ENCODE measurements at regions not wholly inside any gene's neighbourhood (a gene's known extent, or its start where the extent isn't known, plus 50 kb on each side); places are given as distances from the start of the nearest gene placed in this dataset.
A peak's percentile ranks its signal among the peaks of the same experiment; 100 is the strongest.
"Not testable (repeated sequence)": the region's sequence is repeated elsewhere in the genome, so short reads cannot be mapped to it uniquely, and the experiment has no call there.

DNA sequence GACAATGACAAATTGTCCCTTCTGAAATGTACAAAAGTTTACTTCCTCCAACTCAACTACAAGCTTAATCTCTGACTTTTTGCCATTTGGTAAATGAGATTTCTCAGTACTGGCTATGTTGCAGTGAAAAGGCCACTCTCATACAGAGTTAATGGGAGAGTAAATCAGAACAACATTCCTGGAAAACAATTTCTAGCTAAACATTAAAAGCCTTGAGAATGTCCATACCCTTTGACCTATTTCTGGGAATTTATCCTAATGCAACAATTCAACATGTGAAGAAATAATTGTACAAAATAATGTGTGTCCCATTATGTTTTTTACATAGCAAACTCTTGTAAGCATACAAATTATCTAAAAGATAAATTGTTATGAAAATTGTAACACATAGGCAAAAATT, 56.3 kb upstream of the SPEF2 start:
- DNase-seq: no peak

DNA sequence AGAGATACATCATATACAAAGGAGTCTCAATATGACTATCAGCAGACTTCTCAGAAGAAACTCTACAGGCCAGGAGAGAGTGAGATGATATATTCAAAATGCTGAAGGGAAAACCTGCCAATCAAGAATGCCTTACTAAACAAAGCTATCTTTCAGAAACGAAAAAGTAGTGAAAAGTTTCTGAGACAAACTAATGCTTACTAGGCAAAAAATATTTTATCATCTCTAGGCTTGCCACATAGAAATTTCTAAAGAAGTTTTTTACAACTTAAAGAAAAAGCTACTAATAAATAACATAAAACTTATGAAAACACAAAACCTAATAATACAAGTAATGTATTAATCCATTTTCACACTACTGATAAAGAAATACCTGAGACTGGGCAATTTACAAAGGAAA, 59.9 kb upstream of the SPEF2 start:
- DNase-seq: no peak

- DNase-seq: no peak
Measured at GRCh38 chr5:35557199-35557598, 60.5 kb upstream of the SPEF2 start.

GRCh38 chr5:35554016-35554415, 63.6 kb upstream of the SPEF2 start:
- peak; percentile 50 for DNase-seq

GRCh38 chr5:35545190-35545589, 72.5 kb upstream of the SPEF2 start:
- DNase-seq: no peak

- DNase-seq: no peak
Measured at GRCh38 chr5:35543408-35543807, 74.3 kb upstream of the SPEF2 start.

GRCh38 chr5:35540002-35540401, 77.7 kb upstream of the SPEF2 start:
- DNase-seq: no peak

DNA sequence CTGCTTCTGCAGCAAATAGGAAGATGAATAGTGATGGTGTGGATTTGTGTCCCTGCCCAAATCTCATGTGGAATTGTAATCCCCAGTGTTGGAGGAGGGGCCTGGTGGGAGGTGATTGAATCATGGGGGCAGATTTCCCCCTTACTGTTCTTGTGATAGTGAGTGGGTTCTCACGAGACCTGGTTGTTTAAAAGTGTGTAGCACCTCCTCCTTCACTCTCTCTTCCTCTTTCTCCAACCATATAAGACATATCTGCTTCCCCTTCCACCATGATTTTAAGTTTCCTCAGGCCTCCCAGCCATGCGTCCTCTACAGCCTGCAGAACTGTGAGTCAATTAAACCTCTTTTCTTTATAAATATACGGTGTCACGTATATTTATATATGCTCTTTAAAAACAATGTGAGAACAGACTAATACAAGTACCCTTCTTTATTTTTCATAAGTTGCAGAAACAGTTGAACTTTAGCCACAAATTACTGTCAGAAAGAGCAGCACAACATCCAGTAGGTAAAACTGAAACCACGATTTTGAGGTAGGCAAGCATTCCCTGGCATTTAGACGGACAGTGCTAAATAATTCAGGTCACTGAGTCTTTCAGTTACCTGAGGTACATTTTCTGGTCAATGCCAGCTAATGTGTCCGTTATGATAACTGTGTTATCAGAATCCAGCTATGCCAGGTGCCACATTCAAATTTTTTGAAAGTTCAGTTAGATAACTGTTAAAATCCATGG, 79.3 kb upstream of the SPEF2 start:
- no peak for DNase-seq

GRCh38 chr5:35533156-35533555, 84.5 kb upstream of the SPEF2 start:
- DNase-seq: no peak

DNA sequence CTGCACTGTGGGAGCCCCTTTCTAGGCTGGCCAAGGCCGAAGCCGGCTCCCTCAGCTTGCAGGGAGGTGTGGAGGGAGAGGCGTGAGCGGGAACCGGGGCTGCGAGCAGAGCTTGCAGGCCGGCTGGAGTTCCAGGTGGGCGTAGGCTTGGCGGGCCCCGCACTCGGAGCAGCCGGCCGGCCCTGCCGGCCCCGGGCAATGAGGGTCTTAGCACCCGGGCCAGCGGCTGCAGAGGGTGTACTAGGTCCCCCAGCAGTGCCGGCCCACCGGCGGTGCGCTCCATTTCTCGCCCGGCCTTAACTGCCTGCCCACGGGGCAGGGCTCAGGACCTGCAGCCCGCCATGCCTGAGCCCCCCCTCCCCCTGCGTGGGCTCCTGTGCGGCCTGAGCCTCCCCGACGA, 86.1 kb upstream of the SPEF2 start:
- DNase-seq: not testable (repeated sequence)

DNA sequence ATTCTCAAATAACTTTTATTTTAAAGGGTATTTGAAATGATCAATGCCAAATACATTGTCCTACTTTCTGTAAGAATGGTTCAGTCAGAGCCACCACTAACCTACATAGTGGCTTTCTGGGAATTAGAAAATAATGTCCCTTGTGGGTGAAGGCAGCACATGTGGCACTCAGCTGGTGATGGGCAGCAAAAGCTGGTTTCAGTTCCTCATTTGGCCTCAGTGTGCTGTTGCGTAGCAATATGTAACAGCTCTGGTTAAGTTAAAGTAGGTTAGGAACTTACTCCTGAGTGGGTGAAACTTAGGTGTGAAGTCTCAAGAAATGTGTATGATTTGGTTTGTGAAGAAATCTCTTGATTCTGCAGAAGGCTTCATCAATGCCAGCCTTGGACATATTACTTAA, 99.6 kb upstream of the SPEF2 start:
- peak; percentile 25 for DNase-seq

DNA sequence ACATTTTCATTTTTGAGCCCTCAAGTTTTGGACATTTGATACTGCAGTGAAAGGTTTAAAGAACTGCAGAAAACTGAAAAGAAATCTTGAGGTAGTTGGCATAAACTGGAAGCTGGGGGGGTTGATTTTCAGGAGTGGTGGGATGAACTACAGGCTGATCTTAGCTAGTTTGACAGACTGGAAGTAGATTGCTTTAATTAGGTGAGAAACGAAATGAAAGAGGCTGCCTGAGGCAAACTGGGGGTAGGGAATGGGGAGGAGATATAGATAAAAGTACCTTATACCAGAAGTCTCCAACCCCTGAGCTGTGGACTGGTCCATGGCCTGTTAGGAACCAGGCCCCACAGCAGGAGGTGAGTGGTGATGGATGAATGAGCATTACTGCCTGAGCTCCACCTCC, 101.4 kb upstream of the SPEF2 start:
- no peak for DNase-seq

GRCh38 chr5:35513612-35514011, 104.1 kb upstream of the SPEF2 start:
- no peak for DNase-seq

DNA sequence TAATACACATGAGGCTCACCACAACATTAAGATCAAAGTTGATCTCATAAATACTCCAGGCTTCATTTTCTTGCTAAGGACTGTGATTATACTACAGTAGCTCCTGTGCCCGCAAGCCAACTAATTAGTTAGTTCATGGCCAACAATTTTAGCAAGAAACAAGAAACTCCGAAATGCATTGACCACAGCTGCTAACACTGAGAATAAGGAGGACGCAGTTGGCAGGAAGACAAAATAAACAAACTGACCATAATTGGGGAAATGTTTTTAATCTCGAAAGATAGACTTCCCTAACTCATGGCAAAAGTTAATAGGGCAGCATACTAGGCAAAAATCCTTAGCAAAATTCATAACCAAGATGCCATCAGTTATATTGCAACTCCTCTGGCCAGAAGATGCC, 115.5 kb upstream of the SPEF2 start:
- no peak for DNase-seq

DNA sequence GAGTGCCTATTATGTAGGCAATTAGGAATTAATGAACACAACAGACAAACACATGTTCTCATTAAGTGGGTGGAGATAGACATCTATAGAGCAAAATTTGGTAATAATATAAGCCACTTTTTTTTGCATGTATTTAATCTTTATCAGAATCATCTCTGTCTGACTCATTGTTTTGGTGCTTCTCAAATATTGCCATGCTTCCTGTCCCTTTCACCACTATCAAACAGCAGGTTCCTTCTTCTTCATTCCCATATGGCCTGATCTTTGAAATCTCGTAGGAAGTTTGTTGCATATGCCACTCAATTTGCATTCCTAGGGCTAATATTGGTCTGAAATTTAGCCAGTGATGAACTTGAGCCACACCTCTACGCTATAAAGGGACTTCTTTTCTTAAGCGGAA, 128.9 kb upstream of the SPEF2 start:
- no peak for DNase-seq

DNA sequence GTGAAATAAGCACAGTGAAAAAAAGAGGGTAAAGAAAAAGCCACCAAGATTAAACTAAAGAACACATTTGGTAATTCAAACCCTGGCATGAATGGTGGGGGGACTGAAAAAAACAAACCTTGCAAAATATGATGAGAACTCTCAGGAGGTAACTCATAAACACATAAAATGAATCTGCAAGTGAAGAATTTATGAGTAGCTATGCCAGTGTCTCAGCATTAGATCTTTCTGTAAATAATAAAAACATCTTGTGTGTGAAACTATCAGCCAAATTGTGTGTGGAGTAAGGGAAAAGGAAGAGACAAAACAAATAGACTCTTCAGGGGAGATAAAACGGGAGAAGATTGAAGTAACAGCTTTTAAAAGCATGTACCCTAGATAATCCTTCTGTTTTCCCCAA, 129.6 kb upstream of the SPEF2 start:
- no peak for DNase-seq

DNA sequence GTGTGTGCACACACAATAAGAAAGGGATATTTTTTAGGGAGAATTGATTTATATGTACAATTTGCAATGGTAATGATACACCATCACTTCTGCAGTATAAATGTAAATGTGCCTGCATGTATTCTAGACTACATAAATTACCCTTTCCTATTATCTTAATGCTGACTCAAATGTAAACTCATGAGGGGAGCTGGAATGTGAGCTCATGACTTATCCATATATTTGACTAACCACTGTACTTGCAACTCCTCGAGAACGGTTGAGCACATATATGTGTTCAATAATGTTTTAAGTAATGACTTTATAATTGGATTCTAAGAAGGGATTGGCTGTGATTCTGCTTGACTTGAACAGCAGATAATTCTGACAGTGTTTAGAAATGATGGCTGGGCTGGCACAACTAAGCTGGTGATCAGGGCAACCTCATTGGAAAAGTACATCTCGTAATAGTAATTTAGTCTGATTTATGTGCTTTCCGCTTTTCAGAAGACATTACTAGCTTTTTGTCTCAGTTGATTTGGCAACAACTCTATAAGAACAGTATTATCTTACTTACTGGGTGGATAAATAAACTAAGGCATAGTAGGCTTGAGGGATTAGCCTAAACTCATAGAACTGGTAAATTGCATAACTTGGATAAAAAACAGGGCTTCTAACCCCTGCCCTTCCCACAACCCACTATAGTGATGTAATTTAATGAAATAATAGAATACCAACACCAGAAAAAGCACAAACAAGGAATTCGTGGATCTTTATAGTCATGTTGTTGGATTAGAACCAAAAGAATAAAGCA, 130.2 kb upstream of the SPEF2 start:
- DNase-seq: no peak

- no peak for DNase-seq
Measured at GRCh38 chr5:35485487-35485886, 132.2 kb upstream of the SPEF2 start.

DNA sequence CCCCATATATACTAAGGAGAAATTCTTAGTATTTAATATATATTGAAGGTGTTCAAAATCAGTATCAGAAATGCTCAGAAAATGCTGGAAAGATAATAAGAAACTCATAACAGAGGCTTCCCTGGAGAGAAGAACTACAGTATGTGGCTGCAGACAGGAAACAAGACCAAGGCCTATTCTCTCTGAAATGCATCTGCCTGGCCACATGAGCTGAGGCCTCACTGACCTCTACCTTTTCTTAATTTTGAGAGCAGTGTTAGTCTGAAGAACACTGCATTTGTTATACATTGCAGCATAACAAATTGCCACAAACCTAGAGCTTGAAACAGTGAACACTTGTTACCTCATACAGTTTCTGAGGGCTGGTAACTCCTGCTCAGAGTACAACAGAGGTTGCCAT, 133.4 kb upstream of the SPEF2 start:
- DNase-seq: no peak

DNA sequence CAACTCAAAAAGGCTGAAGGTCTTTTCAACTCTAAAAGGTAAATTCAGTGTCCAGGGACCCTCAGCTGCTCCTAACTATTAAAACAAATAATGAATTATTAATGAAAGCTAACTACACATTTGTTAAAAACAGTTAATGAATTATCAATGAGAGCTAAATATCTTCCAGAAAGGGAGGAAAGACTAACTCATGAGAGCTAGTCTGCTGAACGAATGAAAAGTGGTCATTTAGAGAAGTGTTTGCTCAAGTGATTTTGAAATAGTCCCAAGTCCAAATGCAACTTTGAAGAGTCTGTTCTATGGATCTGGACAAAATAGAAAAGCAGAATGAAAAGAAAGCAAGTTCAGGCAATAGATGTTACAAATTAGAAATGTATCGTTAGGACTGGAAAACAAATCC, 133.9 kb upstream of the SPEF2 start:
- DNase-seq: no peak

DNA sequence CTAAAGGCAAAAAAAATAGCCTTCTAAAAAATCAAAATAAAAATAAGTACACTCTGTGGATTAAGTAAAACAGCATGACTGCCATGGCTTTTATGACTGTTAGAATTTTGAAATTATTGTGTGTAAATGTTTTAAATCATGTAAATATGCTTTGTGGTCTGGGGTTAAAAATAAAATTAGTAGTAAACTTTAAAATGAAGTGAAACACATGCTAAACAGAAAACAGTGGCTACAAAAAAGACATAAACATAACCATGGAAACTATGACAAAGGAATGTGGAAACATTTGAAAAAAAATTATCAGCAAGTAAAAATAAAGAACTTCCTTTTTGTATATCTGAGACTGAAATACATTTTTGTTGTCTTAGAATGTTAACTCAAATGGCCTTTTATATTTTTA, 134.5 kb upstream of the SPEF2 start:
- no peak for DNase-seq

GRCh38 chr5:35482167-35482755, 135.4 kb upstream of the SPEF2 start:
- DNase-seq: no peak

- DNase-seq: no peak
Measured at GRCh38 chr5:35478856-35479682, 138.6 kb upstream of the SPEF2 start.
